ENCODE measurements at regions not wholly inside any gene's neighbourhood (a gene's known extent, or its start where the extent isn't known, plus 50 kb on each side); places are given as distances from the start of the nearest gene placed in this dataset.

- TF ChIP-seq POLR2AphosphoS5 (IDR thresholded peaks at IDR 0.05; ENCODE audit: low read depth, low read length): no peak
- TF ChIP-seq POLR2A (IDR thresholded peaks at IDR 0.05; ENCODE audit: low read depth, low read length): no peak
- no peak for TF ChIP-seq POU2F2 (IDR thresholded peaks at IDR 0.05; ENCODE audit: low read depth, low read length)
Observed at GRCh38 chr2:217250013-217250524, 390.2 kb upstream of the TNP1 start.
